Smooth muscle cell (in vitro differentiated cells): ENCODE measurements at regions not wholly inside any gene's neighbourhood (a gene's known extent, or its start where the extent isn't known, plus 50 kb on each side); places are given as distances from the start of the nearest gene placed in this dataset.

ENCODE experiments used
- DNase-seq: peaks from one replicate; lab custom pipeline; 2025; ENCODE audit not compliant: unreplicated experiment; lab: John Stamatoyannopoulos, UW
- H2AFZ ChIP-seq: fragments of 200-600 bp; sonication (generic); 2 replicates; pipeline ENCODE4 v1.6.0; 2016; ENCODE audit warnings: antibody characterized with exemption, low read depth, mild to moderate bottlenecking
- H3F3A ChIP-seq: fragments of 200-600 bp; sonication (generic); 2 replicates; pipeline ENCODE4 v1.6.0; 2017; ENCODE audit warnings: antibody characterized with exemption, low read depth
- H3K27ac ChIP-seq: fragments of 200-600 bp; sonication (generic); 2 replicates; pipeline ENCODE4 v1.5.1; 2016; ENCODE audit warnings: low read depth, mild to moderate bottlenecking
- H3K27me3 ChIP-seq: fragments of 200-600 bp; sonication (generic); 2 replicates; pipeline ENCODE4 v1.6.1; 2016; ENCODE audit warnings: low read depth, mild to moderate bottlenecking
- H3K36me3 ChIP-seq: fragments of 200-600 bp; sonication (generic); 2 replicates; pipeline ENCODE4 v1.5.1; 2016; ENCODE audit warnings: low read depth
- H3K4me1 ChIP-seq: fragments of 200-600 bp; sonication (generic); 2 replicates; pipeline ENCODE4 v1.5.1; 2016; ENCODE audit warnings: low read depth
- H3K4me2 ChIP-seq: fragments of 200-600 bp; sonication (generic); 2 replicates; pipeline ENCODE4 v1.6.0; 2016; ENCODE audit warnings: mild to moderate bottlenecking
- H3K4me3 ChIP-seq: fragments of 200-600 bp; sonication (generic); 2 replicates; pipeline ENCODE4 v1.5.1; 2016; ENCODE audit warnings: mild to moderate bottlenecking
- H3K79me2 ChIP-seq: fragments of 200-600 bp; sonication (generic); 2 replicates; pipeline ENCODE4 v1.6.0; 2016; ENCODE audit warnings: low read depth, mild to moderate bottlenecking
- H3K9ac ChIP-seq: fragments of 200-600 bp; sonication (generic); 2 replicates; pipeline ENCODE4 v1.6.0; 2016; ENCODE audit warnings: low read depth
- H3K9me3 ChIP-seq: fragments of 200-600 bp; sonication (generic); replicated peaks from 2 replicates; pipeline ENCODE4 v1.5.1; 2016; ENCODE audit warnings: low read depth
- H4K20me1 ChIP-seq: fragments of 200-600 bp; sonication (generic); 2 replicates; pipeline ENCODE4 v1.6.0; 2016; ENCODE audit warnings: low read depth
- CTCF ChIP-seq: fragments of 200-600 bp; sonication (generic); IDR thresholded peaks from 2 replicates; pipeline ENCODE4 v1.5.1; 2017; ENCODE audit warnings: borderline replicate concordance, mild to moderate bottlenecking, antibody characterized with exemption; ENCODE audit not compliant: insufficient read depth, poor library complexity, severe bottlenecking
- WGBS: methylation state at CpG from one replicate; pipeline ENCODE4 v1.1.7; 2016; ENCODE audit warnings: low lambda C conversion rate; 5-methylcytosine and 5-hydroxymethylcytosine counted together

GRCh38 chr1:90187323-90187585, 192.3 kb downstream of the ZNF326 start:
- no peak for TF ChIP-seq CTCF
- WGBS: 80% methylated on average over 2 of the region's 2 CpGs
- no peak overlapping the region for H3K9ac ChIP-seq
- H3K36me3 ChIP-seq: no peaks in the 10 kb centered on the region
- H3K79me2 ChIP-seq: no peaks in the 10 kb centered on the region
- no peaks in the 10 kb centered on the region for H3K4me1 ChIP-seq
- no peak overlapping the region for H2AFZ ChIP-seq
- no peak for DNase-seq
- H3K9me3 ChIP-seq: no peaks in the 10 kb centered on the region
- H3F3A ChIP-seq: no peaks in the 10 kb centered on the region
- H3K27me3 ChIP-seq: peaks cover 37% of the 10 kb centered on the region
- no peak overlapping the region for H3K4me3 ChIP-seq
- no peak overlapping the region for H3K27ac ChIP-seq
- no peaks in the 10 kb centered on the region for H4K20me1 ChIP-seq
- no peak overlapping the region for H3K4me2 ChIP-seq

- Histone ChIP-seq H3K79me2 (no peaks in the 10 kb centered on the region), H3K4me1 (no peaks in the 10 kb centered on the region), H3K9me3 (no peaks in the 10 kb centered on the region), H4K20me1 (no peaks in the 10 kb centered on the region), H3K4me3 (no peak overlapping the region), H3F3A (no peaks in the 10 kb centered on the region), H3K9ac (no peak overlapping the region), H3K27me3 (peaks cover 32% of the 10 kb centered on the region), H3K27ac (no peak overlapping the region), H2AFZ (no peak overlapping the region), H3K36me3 (no peaks in the 10 kb centered on the region), H3K4me2 (no peak overlapping the region)
- 66% methylated on average over 7 of the region's 7 CpGs for WGBS
- no peak for DNase-seq
- TF ChIP-seq CTCF: no peak
Measured at GRCh38 chr1:90186506-90187322, 191.8 kb downstream of the ZNF326 start.

- 79% methylated on average over 2 of the region's 2 CpGs for WGBS
- no peaks in the 10 kb centered on the region for H3F3A ChIP-seq
- peaks cover 4% of the 10 kb centered on the region for H4K20me1 ChIP-seq
- H3K79me2 ChIP-seq: no peaks in the 10 kb centered on the region
- H3K9me3 ChIP-seq: no peaks in the 10 kb centered on the region
- no peaks in the 10 kb centered on the region for H3K36me3 ChIP-seq
- no peak overlapping the region for H3K4me2 ChIP-seq
- TF ChIP-seq CTCF: no peak
- H3K9ac ChIP-seq: no peak overlapping the region
- DNase-seq: no peak
- H3K27me3 ChIP-seq: peaks cover 15% of the 10 kb centered on the region
- H3K27ac ChIP-seq: no peak overlapping the region
- H3K4me3 ChIP-seq: no peak overlapping the region
- no peak overlapping the region for H2AFZ ChIP-seq
- H3K4me1 ChIP-seq: no peaks in the 10 kb centered on the region
Measured at GRCh38 chr1:90176530-90176929, 181.6 kb downstream of the ZNF326 start.
